ENCODE measurements at regions not wholly inside any gene's neighbourhood (a gene's known extent, or its start where the extent isn't known, plus 50 kb on each side); places are given as distances from the start of the nearest gene placed in this dataset.

GRCh38 chr3:104755791-104756190 lies 610.9 kb upstream of the ALCAM start:
- no peak for DNase-seq (ENCODE audit: low read depth)
- TF ChIP-seq CTCF (conservative IDR thresholded peaks at IDR 0.05; ENCODE audit: low read depth, low read length), result no peak
- no peak overlapping the region for H3K4me3 ChIP-seq (ENCODE audit: low read depth, low read length)

- no peak for TF ChIP-seq CTCF (conservative IDR thresholded peaks at IDR 0.05; ENCODE audit: low read depth, low read length)
- no peak overlapping the region for H3K4me3 ChIP-seq (ENCODE audit: low read depth, low read length)
- DNase-seq (ENCODE audit: low read depth), result peak; percentile 6
Observed at GRCh38 chr3:104763007-104763406, 603.7 kb upstream of the ALCAM start.

GRCh38 chr3:104764496-104764895 lies 602.2 kb upstream of the ALCAM start:
- H3K4me3 ChIP-seq (ENCODE audit: low read depth, low read length), result no peak overlapping the region
- DNase-seq (ENCODE audit: low read depth), result no peak
- no peak for TF ChIP-seq CTCF (conservative IDR thresholded peaks at IDR 0.05; ENCODE audit: low read depth, low read length)

GRCh38 chr3:104768886-104769285 lies 597.8 kb upstream of the ALCAM start:
- DNase-seq (ENCODE audit: low read depth), result no peak
- no peak overlapping the region for H3K4me3 ChIP-seq (ENCODE audit: low read depth, low read length)
- TF ChIP-seq CTCF (conservative IDR thresholded peaks at IDR 0.05; ENCODE audit: low read depth, low read length), result no peak

GRCh38 chr3:104779324-104779723 lies 587.4 kb upstream of the ALCAM start:
- no peak overlapping the region for H3K4me3 ChIP-seq (ENCODE audit: low read depth, low read length)
- TF ChIP-seq CTCF (conservative IDR thresholded peaks at IDR 0.05; ENCODE audit: low read depth, low read length), result no peak
- DNase-seq (ENCODE audit: low read depth), result no peak

- DNase-seq (ENCODE audit: low read depth), result no peak
- TF ChIP-seq CTCF (conservative IDR thresholded peaks at IDR 0.05; ENCODE audit: low read depth, low read length), result no peak
- H3K4me3 ChIP-seq (ENCODE audit: low read depth, low read length), result no peak overlapping the region
Observed at GRCh38 chr3:104781112-104781511, 585.6 kb upstream of the ALCAM start.

GRCh38 chr3:104785947-104786346 lies 580.8 kb upstream of the ALCAM start:
- no peak for TF ChIP-seq CTCF (conservative IDR thresholded peaks at IDR 0.05; ENCODE audit: low read depth, low read length)
- H3K4me3 ChIP-seq (ENCODE audit: low read depth, low read length), result no peak overlapping the region
- no peak for DNase-seq (ENCODE audit: low read depth)
